PC-9 (cell line): ENCODE measurements at regions not wholly inside any gene's neighbourhood (a gene's known extent, or its start where the extent isn't known, plus 50 kb on each side); places are given as distances from the start of the nearest gene placed in this dataset.

Experiments used
- BruUV-seq: library from RNA; stranded (reverse); fragments of 400-500 nt; replicated peaks from 2 replicates; lab custom pipeline; 2021; lab: Mats Ljungman, UMichigan
- CTCF ChIA-PET: fragments of 300-600 bp; sonication (Branson Sonifier 250); formaldehyde crosslinking; loops from one replicate; lab custom pipeline; 2022; ENCODE audit warnings: antibody characterized with exemption; lab: Charles Lee
- POLR2A ChIA-PET: fragments of 300-600 bp; sonication (Branson Sonifier 250); formaldehyde crosslinking; loops from one replicate; lab custom pipeline; 2022; ENCODE audit warnings: antibody characterized with exemption; ENCODE audit not compliant: unreplicated experiment; lab: Charles Lee
- DNase-seq, 2 experiments: peaks; one replicate each; pipeline versions ENCODE4 v3.0.0 to v3.0.0-alpha.2; 2015 to 2022; ENCODE audit warnings: mixed read lengths in 1 of 2
- H2AFZ ChIP-seq: fragments of 200-600 bp; sonication (generic); 2 replicates; pipeline ENCODE4 v1.8.1; 2017; ENCODE audit warnings: antibody characterized with exemption
- H3F3A ChIP-seq: fragments of 200-600 bp; sonication (generic); 2 replicates; pipeline ENCODE4 v1.8.1; 2017; ENCODE audit warnings: antibody characterized with exemption, mild to moderate bottlenecking, low read depth; ENCODE audit not compliant: insufficient read depth
- H3K27ac ChIP-seq: fragments of 200-600 bp; sonication (generic); 2 replicates; pipeline ENCODE4 v1.6.1; 2016; ENCODE audit warnings: mixed run types
- H3K27me3 ChIP-seq: fragments of 200-600 bp; sonication (generic); 2 replicates; pipeline ENCODE4 v1.6.1; 2016; ENCODE audit warnings: low read depth, mixed run types; ENCODE audit not compliant: insufficient read depth
- H3K36me3 ChIP-seq: fragments of 200-600 bp; sonication (generic); 2 replicates; pipeline ENCODE4 v1.6.1; 2016; ENCODE audit warnings: low read depth, mixed run types
- H3K4me1 ChIP-seq: fragments of 200-600 bp; sonication (generic); replicated peaks from 2 replicates; pipeline ENCODE4 v1.6.1; 2016; ENCODE audit warnings: mixed run types; ENCODE audit not compliant: insufficient read depth
- H3K4me2 ChIP-seq: fragments of 200-600 bp; sonication (generic); 2 replicates; pipeline ENCODE4 v1.6.1; 2017; ENCODE audit warnings: mixed run types
- H3K4me3 ChIP-seq: fragments of 200-600 bp; sonication (generic); 2 replicates; pipeline ENCODE4 v1.6.1; 2016; ENCODE audit warnings: mixed run types
- H3K79me2 ChIP-seq: fragments of 200-600 bp; sonication (generic); 2 replicates; pipeline ENCODE4 v1.6.1; 2017; ENCODE audit warnings: low read depth, mixed run types
- H3K9me2 ChIP-seq: fragments of 200-600 bp; sonication (generic); 2 replicates; pipeline ENCODE4 v1.8.1; 2017; ENCODE audit warnings: mild to moderate bottlenecking; ENCODE audit not compliant: insufficient read depth
- H3K9me3 ChIP-seq: fragments of 200-600 bp; sonication (generic); 2 replicates; pipeline ENCODE4 v1.8.1; 2016; ENCODE audit warnings: low read depth; ENCODE audit not compliant: insufficient read depth
- H4K20me1 ChIP-seq: fragments of 200-600 bp; sonication (generic); 2 replicates; pipeline ENCODE4 v1.8.1; 2017; ENCODE audit not compliant: insufficient read depth
- EZH2 ChIP-seq: fragments of 200-600 bp; sonication (generic); IDR thresholded peaks from 2 replicates; pipeline ENCODE4 v1.8.0; 2017; ENCODE audit warnings: antibody characterized with exemption, low read depth
- intact Hi-C: fragments of 100-400 bp; cut with micrococcal nuclease; formaldehyde crosslinking; loops from one replicate; pipeline ENCODE4 v1.10.0; 2022; ENCODE audit not compliant: unreplicated experiment
- TF ChIP-seq, protein P1 (sequence below): fragments of 200-600 bp; sonication (generic); conservative IDR thresholded peaks from 2 replicates; pipeline ENCODE4 v1.6.1; 2017; ENCODE audit warnings: mixed run types, antibody characterized with exemption, mild to moderate bottlenecking, moderate library complexity

DNA sequence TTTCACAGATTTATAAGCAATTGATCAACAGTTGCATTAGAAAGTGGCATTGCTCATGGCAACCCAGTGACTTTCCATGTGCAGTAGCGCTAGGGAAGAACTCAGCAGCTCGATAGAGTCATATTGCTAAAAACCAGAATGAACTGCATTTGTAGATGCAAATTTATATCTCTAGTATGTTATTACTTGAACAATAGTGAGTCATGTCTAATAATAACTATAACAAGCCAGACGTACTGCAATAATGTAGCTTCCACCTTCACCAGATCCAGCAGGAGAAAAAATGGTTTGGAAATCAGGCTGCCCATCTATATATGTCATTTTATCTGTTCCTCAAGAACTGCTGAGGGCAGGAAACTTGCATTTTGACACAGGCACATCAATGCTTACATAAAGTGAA lies 66.5 kb upstream of the FIGN start:
- no peaks in the 10 kb centered on the region for H3K9me3 ChIP-seq
- H3K4me2 ChIP-seq, result no peak overlapping the region
- no peaks in the 10 kb centered on the region for H3F3A ChIP-seq
- no peaks in the 10 kb centered on the region for H3K4me1 ChIP-seq
- no peaks in the 10 kb centered on the region for H4K20me1 ChIP-seq
- H3K27me3 ChIP-seq, result no peaks in the 10 kb centered on the region
- no peak overlapping the region for H3K4me3 ChIP-seq
- TF ChIP-seq, protein P1, sequence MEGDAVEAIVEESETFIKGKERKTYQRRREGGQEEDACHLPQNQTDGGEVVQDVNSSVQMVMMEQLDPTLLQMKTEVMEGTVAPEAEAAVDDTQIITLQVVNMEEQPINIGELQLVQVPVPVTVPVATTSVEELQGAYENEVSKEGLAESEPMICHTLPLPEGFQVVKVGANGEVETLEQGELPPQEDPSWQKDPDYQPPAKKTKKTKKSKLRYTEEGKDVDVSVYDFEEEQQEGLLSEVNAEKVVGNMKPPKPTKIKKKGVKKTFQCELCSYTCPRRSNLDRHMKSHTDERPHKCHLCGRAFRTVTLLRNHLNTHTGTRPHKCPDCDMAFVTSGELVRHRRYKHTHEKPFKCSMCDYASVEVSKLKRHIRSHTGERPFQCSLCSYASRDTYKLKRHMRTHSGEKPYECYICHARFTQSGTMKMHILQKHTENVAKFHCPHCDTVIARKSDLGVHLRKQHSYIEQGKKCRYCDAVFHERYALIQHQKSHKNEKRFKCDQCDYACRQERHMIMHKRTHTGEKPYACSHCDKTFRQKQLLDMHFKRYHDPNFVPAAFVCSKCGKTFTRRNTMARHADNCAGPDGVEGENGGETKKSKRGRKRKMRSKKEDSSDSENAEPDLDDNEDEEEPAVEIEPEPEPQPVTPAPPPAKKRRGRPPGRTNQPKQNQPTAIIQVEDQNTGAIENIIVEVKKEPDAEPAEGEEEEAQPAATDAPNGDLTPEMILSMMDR, result no peak
- no peak for TF ChIP-seq EZH2
- H3K36me3 ChIP-seq, result no peaks in the 10 kb centered on the region
- no peaks in the 10 kb centered on the region for H3K9me2 ChIP-seq
- POLR2A ChIA-PET, result no interaction called here
- CTCF ChIA-PET, result no interaction called here
- no TSS peak for BruUV-seq
- no peak overlapping the region for H3K27ac ChIP-seq
- H3K79me2 ChIP-seq, result no peaks in the 10 kb centered on the region
- intact Hi-C loops, result no loop called here
- H2AFZ ChIP-seq, result no peak overlapping the region
- DNase-seq, result no peak

- Histone ChIP-seq H3K27ac (no peak overlapping the region), H3K4me1 (no peaks in the 10 kb centered on the region), H3K9me3 (no peaks in the 10 kb centered on the region), H3K36me3 (no peaks in the 10 kb centered on the region), H4K20me1 (no peaks in the 10 kb centered on the region), H3K9me2 (no peaks in the 10 kb centered on the region), H3K4me2 (no peak overlapping the region), H3K4me3 (no peak overlapping the region), H3F3A (no peaks in the 10 kb centered on the region), H3K79me2 (no peaks in the 10 kb centered on the region), H3K27me3 (no peaks in the 10 kb centered on the region), H2AFZ (no peak overlapping the region)
- CTCF ChIA-PET, result no interaction called here
- BruUV-seq, result no TSS peak
- POLR2A ChIA-PET, result no interaction called here
- intact Hi-C loops, result no loop called here
- DNase-seq, result no peak
- TF ChIP-seq EZH2, result no peak
- TF ChIP-seq, protein P1, result no peak
Observed at GRCh38 chr2:163801486-163801885, 65.7 kb upstream of the FIGN start.

DNA sequence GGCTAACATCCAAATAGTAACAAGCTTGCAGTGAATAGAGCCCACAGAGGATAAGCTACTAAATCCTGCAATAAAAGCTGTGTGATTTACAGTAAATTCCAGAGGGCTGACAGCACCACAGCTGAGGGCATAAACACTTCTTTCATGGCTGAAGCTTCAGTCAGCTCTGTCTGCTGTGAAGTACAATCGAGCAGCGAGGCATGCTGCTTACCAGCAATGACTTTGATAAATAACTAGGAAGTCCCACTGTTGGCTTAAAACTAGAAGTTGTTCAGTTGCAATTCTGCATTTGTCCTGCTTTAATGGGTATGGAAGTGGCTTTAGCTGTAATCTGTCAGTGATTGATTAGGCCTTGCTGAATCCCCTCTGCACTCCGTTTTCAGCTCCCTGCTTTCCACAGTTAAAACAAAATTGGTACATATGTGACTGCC lies 65.2 kb upstream of the FIGN start:
- Histone ChIP-seq H3K27ac (no peak overlapping the region), H2AFZ (no peak overlapping the region), H3F3A (no peaks in the 10 kb centered on the region), H3K9me2 (no peaks in the 10 kb centered on the region), H3K79me2 (no peaks in the 10 kb centered on the region), H3K27me3 (no peaks in the 10 kb centered on the region), H3K9me3 (no peaks in the 10 kb centered on the region), H3K4me3 (no peak overlapping the region), H4K20me1 (no peaks in the 10 kb centered on the region), H3K4me2 (no peak overlapping the region), H3K36me3 (no peaks in the 10 kb centered on the region), H3K4me1 (no peaks in the 10 kb centered on the region)
- TF ChIP-seq, protein P1, result no peak
- no peak for TF ChIP-seq EZH2
- DNase-seq, result no peak
- intact Hi-C loops, result no loop called here
- POLR2A ChIA-PET, result no interaction called here
- BruUV-seq, result no TSS peak
- CTCF ChIA-PET, result no interaction called here
